ENCODE measurements at regions not wholly inside any gene's neighbourhood (a gene's known extent, or its start where the extent isn't known, plus 50 kb on each side); places are given as distances from the start of the nearest gene placed in this dataset.

- H3K27ac Mint-ChIP-seq (ENCODE audit: unreplicated experiment): no peak overlapping the region
- H3K36me3 Mint-ChIP-seq (ENCODE audit: low read depth, unreplicated experiment): no peaks in the 10 kb centered on the region
- no peak for DNase-seq (ENCODE audit: low spot score)
- TF ChIP-seq CTCF (IDR thresholded peaks at IDR 0.05; ENCODE audit: unreplicated experiment): no peak
- no peak overlapping the region for H3K4me3 Mint-ChIP-seq (ENCODE audit: unreplicated experiment)
- peaks cover 1% of the 10 kb centered on the region for H3K27me3 Mint-ChIP-seq (ENCODE audit: unreplicated experiment)
- H3K4me1 Mint-ChIP-seq (ENCODE audit: unreplicated experiment): no peaks in the 10 kb centered on the region
- no peaks in the 10 kb centered on the region for H3K9me3 Mint-ChIP-seq (ENCODE audit: unreplicated experiment)
Measured at GRCh38 chr2:66830881-66831280, 396.0 kb downstream of the MEIS1 start.

- H3K36me3 Mint-ChIP-seq (ENCODE audit: low read depth, unreplicated experiment): no peaks in the 10 kb centered on the region
- no peak overlapping the region for H3K27ac Mint-ChIP-seq (ENCODE audit: unreplicated experiment)
- no peak overlapping the region for H3K4me3 Mint-ChIP-seq (ENCODE audit: unreplicated experiment)
- TF ChIP-seq CTCF (IDR thresholded peaks at IDR 0.05; ENCODE audit: unreplicated experiment): no peak
- H3K27me3 Mint-ChIP-seq (ENCODE audit: unreplicated experiment): peaks cover 1% of the 10 kb centered on the region
- H3K9me3 Mint-ChIP-seq (ENCODE audit: unreplicated experiment): no peaks in the 10 kb centered on the region
- H3K4me1 Mint-ChIP-seq (ENCODE audit: unreplicated experiment): no peaks in the 10 kb centered on the region
- no peak for DNase-seq (ENCODE audit: low spot score)
Measured at GRCh38 chr2:66832646-66833435, 397.9 kb downstream of the MEIS1 start.

GRCh38 chr2:66834859-66835258 is 399.9 kb downstream of the MEIS1 start:
- no peak for TF ChIP-seq CTCF (IDR thresholded peaks at IDR 0.05; ENCODE audit: unreplicated experiment)
- no peak for DNase-seq (ENCODE audit: low spot score)
- H3K4me3 Mint-ChIP-seq (ENCODE audit: unreplicated experiment): no peak overlapping the region
- no peaks in the 10 kb centered on the region for H3K4me1 Mint-ChIP-seq (ENCODE audit: unreplicated experiment)
- no peaks in the 10 kb centered on the region for H3K36me3 Mint-ChIP-seq (ENCODE audit: low read depth, unreplicated experiment)
- H3K27ac Mint-ChIP-seq (ENCODE audit: unreplicated experiment): no peak overlapping the region
- no peaks in the 10 kb centered on the region for H3K9me3 Mint-ChIP-seq (ENCODE audit: unreplicated experiment)
- H3K27me3 Mint-ChIP-seq (ENCODE audit: unreplicated experiment): peaks cover 1% of the 10 kb centered on the region

DNA sequence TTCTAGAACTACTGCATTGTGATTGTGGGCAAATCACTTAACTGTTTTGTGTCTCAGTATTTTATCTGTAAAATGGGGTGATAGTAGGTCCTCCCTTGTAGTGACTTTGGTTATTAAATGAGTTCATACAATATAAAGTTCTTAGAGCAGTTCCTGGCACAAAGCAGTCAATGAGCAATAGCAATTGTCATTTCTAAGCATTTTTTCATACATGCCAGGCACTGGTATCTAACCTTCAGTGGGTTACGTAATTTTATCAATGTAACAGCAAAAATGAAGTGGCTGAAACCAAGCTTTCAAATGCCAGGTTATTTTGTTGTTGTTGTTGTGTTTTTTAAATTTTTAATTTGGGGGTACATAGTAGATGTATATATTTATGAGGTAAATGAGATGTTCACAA is 401.9 kb downstream of the MEIS1 start:
- H3K27me3 Mint-ChIP-seq (ENCODE audit: unreplicated experiment): no peaks in the 10 kb centered on the region
- H3K36me3 Mint-ChIP-seq (ENCODE audit: low read depth, unreplicated experiment): no peaks in the 10 kb centered on the region
- no peak overlapping the region for H3K27ac Mint-ChIP-seq (ENCODE audit: unreplicated experiment)
- no peak for DNase-seq (ENCODE audit: low spot score)
- H3K4me1 Mint-ChIP-seq (ENCODE audit: unreplicated experiment): no peaks in the 10 kb centered on the region
- no peaks in the 10 kb centered on the region for H3K9me3 Mint-ChIP-seq (ENCODE audit: unreplicated experiment)
- no peak for TF ChIP-seq CTCF (IDR thresholded peaks at IDR 0.05; ENCODE audit: unreplicated experiment)
- H3K4me3 Mint-ChIP-seq (ENCODE audit: unreplicated experiment): no peak overlapping the region

DNA sequence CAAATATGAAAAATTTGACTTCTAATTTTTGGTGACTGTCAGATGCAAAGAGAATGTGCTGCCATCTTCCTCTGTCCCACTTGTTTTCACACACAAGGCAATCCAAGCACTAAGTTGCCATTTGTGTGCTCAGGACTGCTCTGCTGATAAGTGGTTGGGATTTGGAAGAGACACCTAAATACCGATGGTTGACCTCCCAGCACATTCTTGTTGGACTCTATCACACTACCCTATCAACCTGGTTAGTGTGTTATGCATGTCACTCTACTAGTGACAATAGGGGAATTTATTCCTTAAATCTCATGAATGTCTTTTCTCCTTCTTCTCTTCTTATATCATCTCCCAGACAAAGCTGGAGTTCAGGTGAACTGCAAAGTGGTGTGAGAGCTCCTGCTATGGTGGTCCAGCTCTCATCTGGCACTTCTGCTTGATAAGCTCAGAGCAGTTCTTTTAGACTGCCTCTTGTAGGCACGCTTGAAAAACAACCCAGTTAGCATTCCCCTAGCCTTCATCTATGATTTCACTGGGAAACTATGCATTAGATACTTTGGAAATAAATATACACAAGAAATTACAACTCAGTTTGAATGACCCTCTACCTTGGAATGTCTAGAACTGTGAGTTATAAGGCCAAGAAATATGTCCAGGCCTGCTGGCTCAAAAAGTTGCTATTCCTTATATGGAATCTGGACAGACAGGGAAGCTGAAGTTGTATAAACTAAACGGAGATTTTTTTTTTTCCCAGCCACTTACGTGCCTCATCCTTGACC is 404.8 kb downstream of the MEIS1 start:
- no peak for TF ChIP-seq CTCF (IDR thresholded peaks at IDR 0.05; ENCODE audit: unreplicated experiment)
- Mint-ChIP-seq H3K4me1 (ENCODE audit: unreplicated experiment) (no peaks in the 10 kb centered on the region), H3K4me3 (ENCODE audit: unreplicated experiment) (no peak overlapping the region), H3K36me3 (ENCODE audit: low read depth, unreplicated experiment) (no peaks in the 10 kb centered on the region), H3K9me3 (ENCODE audit: unreplicated experiment) (no peaks in the 10 kb centered on the region), H3K27ac (ENCODE audit: unreplicated experiment) (no peak overlapping the region), H3K27me3 (ENCODE audit: unreplicated experiment) (no peaks in the 10 kb centered on the region)
- DNase-seq (ENCODE audit: low spot score): no peak

Data from endothelial cell (in vitro differentiated cells).